ENCODE measurements at regions not wholly inside any gene's neighbourhood (a gene's known extent, or its start where the extent isn't known, plus 50 kb on each side); places are given as distances from the start of the nearest gene placed in this dataset.

DNA sequence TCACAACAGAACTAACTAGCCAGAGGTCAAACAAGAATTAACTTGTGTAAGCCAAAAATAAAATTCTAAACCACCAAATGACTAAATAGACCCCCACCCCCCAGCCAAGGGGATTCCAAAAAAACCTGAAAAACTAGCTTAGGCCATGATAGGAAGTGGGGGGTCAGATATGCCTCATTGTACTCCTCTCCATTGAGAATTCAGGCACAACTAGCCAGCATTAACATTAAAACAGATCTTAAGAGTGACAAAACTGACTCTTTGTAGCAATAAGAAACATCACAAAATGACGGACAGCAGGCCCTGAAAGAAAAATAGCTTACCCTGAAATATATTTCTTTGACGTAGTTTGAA, 103.0 kb upstream of the ETV3 start:
- Mint-ChIP-seq H3K27me3 (ENCODE audit: low read depth in 3 of 3) (peaks cover 5 to 11% (median 9%) of the 10 kb centered on the region in 3 donors), H3K27ac (no peak overlapping the region), H3K36me3 (no peaks in the 10 kb centered on the region), H3K4me1 (peaks cover 10% of the 10 kb centered on the region), H3K9me3 (peaks cover 0 to 6% (median 3%) of the 10 kb centered on the region in 7 donors), H3K4me3 (no peak overlapping the region)
- Histone ChIP-seq H3K9me3 (replicated peaks in 1 of 2; ENCODE audit: control insufficient read depth in 1 of 2, insufficient read depth in 1 of 2, low read length in 2 of 2) (no peaks in the 10 kb centered on the region), H3K4me2 (replicated peaks; ENCODE audit: extremely low read depth, low read length, poor library complexity, severe bottlenecking) (no peak overlapping the region), H4K20me1 (ENCODE audit: insufficient read depth, low read length) (no peaks in the 10 kb centered on the region), H3K4me3 (replicated peaks in 1 of 3; ENCODE audit: low read depth in 2 of 3, low read length in 3 of 3) (no peak overlapping the region), H3K4me1 (ENCODE audit: control insufficient read depth in 1 of 2, insufficient read depth in 2 of 2, low read length in 2 of 2) (no peaks in the 10 kb centered on the region), H3K9ac (ENCODE audit: insufficient read depth, low read length, poor library complexity, severe bottlenecking) (no peak overlapping the region), H3K27me3 (ENCODE audit: control insufficient read depth in 2 of 2, insufficient read depth in 2 of 2, low read length in 2 of 2) (peaks cover 3 to 4% of the 10 kb centered on the region in 2 donors), H3K27ac (ENCODE audit: low read depth in 1 of 2, low read length in 2 of 2) (no peak overlapping the region), H3K36me3 (replicated peaks in 1 of 2; ENCODE audit: control insufficient read depth in 1 of 2, insufficient read depth in 2 of 2, low read length in 2 of 2) (no peaks in the 10 kb centered on the region), H2AFZ (ENCODE audit: insufficient read depth, low read depth, low read length, poor library complexity, severe bottlenecking) (no peak overlapping the region), H3K79me2 (ENCODE audit: insufficient read depth, low read length) (no peaks in the 10 kb centered on the region)
- TF ChIP-seq, protein P1, sequence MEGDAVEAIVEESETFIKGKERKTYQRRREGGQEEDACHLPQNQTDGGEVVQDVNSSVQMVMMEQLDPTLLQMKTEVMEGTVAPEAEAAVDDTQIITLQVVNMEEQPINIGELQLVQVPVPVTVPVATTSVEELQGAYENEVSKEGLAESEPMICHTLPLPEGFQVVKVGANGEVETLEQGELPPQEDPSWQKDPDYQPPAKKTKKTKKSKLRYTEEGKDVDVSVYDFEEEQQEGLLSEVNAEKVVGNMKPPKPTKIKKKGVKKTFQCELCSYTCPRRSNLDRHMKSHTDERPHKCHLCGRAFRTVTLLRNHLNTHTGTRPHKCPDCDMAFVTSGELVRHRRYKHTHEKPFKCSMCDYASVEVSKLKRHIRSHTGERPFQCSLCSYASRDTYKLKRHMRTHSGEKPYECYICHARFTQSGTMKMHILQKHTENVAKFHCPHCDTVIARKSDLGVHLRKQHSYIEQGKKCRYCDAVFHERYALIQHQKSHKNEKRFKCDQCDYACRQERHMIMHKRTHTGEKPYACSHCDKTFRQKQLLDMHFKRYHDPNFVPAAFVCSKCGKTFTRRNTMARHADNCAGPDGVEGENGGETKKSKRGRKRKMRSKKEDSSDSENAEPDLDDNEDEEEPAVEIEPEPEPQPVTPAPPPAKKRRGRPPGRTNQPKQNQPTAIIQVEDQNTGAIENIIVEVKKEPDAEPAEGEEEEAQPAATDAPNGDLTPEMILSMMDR (IDR thresholded peaks at IDR 0.05) = no peak
- intact Hi-C loops (cut with micrococcal nuclease) = no loop called here
- WGBS (ENCODE audit: insufficient coverage) = 100% methylated on average over 2 of the region's 2 CpGs
- DNase-seq = no peak

DNA sequence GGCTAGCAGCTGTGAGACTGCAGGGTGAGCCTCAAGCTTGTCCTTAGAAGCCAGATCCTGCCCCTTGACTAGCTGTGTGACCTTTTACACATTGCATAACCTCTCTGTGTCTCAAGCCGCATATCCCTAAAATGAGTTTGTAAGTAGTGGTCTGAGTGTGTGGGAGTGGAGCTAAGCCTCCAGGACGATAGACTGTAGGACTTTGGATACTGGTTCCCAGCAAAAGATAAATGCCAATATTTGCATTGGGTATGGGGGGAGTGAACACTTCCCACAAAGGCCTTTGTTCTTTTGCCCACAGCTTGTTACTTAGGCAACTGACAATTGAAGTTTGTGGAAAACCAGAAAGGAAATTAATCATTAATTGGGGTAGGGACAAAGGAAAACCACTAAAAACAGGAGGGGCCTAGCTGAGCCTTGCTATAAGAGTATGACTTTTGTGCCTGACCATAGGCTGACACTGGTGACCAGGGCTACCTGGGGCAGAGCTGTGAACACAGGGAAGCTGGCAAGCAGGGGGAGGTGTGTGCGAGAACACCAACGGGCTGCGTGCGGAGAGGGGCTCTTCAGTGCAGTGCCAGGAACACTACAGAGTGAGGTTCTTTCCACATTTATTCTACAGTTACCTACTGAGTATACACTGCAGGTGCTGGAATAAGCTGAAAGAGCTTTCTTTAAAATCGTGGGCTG, 102.4 kb upstream of the ETV3 start:
- Histone ChIP-seq H3K27ac (ENCODE audit: low read depth in 1 of 2, low read length in 2 of 2) (no peak overlapping the region), H3K4me3 (replicated peaks in 1 of 3; ENCODE audit: low read depth in 2 of 3, low read length in 3 of 3) (no peak overlapping the region), H2AFZ (ENCODE audit: insufficient read depth, low read depth, low read length, poor library complexity, severe bottlenecking) (no peak overlapping the region), H4K20me1 (ENCODE audit: insufficient read depth, low read length) (no peaks in the 10 kb centered on the region), H3K27me3 (ENCODE audit: control insufficient read depth in 2 of 2, insufficient read depth in 2 of 2, low read length in 2 of 2) (peaks cover 3 to 6% of the 10 kb centered on the region in 2 donors), H3K9me3 (replicated peaks in 1 of 2; ENCODE audit: control insufficient read depth in 1 of 2, insufficient read depth in 1 of 2, low read length in 2 of 2) (no peaks in the 10 kb centered on the region), H3K36me3 (replicated peaks in 1 of 2; ENCODE audit: control insufficient read depth in 1 of 2, insufficient read depth in 2 of 2, low read length in 2 of 2) (no peaks in the 10 kb centered on the region), H3K4me1 (ENCODE audit: control insufficient read depth in 1 of 2, insufficient read depth in 2 of 2, low read length in 2 of 2) (no peaks in the 10 kb centered on the region), H3K79me2 (ENCODE audit: insufficient read depth, low read length) (no peaks in the 10 kb centered on the region), H3K4me2 (replicated peaks; ENCODE audit: extremely low read depth, low read length, poor library complexity, severe bottlenecking) (no peak overlapping the region), H3K9ac (ENCODE audit: insufficient read depth, low read length, poor library complexity, severe bottlenecking) (no peak overlapping the region)
- Mint-ChIP-seq H3K9me3 (peaks cover 0 to 4% (median 3%) of the 10 kb centered on the region in 7 donors), H3K27ac (no peak overlapping the region), H3K4me1 (peaks cover 10% of the 10 kb centered on the region), H3K4me3 (no peak overlapping the region), H3K27me3 (ENCODE audit: low read depth in 3 of 3) (peaks cover 8 to 9% (median 9%) of the 10 kb centered on the region in 3 donors), H3K36me3 (no peaks in the 10 kb centered on the region)
- TF ChIP-seq, protein P1 (IDR thresholded peaks at IDR 0.05) = no peak
- WGBS (ENCODE audit: insufficient coverage) = 40% methylated on average over 1 of the region's 7 CpGs
- intact Hi-C loops (cut with micrococcal nuclease) = no loop called here
- no peak for DNase-seq

Measured in CD14-positive monocyte (primary cell).